ACC112 (cell line): ENCODE measurements at regions not wholly inside any gene's neighbourhood (a gene's known extent, or its start where the extent isn't known, plus 50 kb on each side); places are given as distances from the start of the nearest gene placed in this dataset.

ENCODE experiments used
- H2AFZ ChIP-seq: fragments of 200-600 bp; sonication (generic); one replicate; pipeline ENCODE4 v1.6.0; 2017; ENCODE audit warnings: antibody characterized with exemption, low read length; ENCODE audit not compliant: unreplicated experiment
- H3K27ac ChIP-seq: fragments of 200-600 bp; sonication (generic); 2 replicates; pipeline ENCODE4 v1.5.1; 2014; ENCODE audit warnings: low read depth, mild to moderate bottlenecking, antibody characterized with exemption, low read length, moderate library complexity
- H3K27me3 ChIP-seq: fragments of 200-600 bp; sonication (generic); 2 replicates; pipeline ENCODE4 v1.6.1; 2014; ENCODE audit warnings: mild to moderate bottlenecking, antibody characterized with exemption, low read length, moderate library complexity, mixed read lengths; ENCODE audit not compliant: insufficient read depth
- H3K36me3 ChIP-seq: fragments of 200-600 bp; sonication (generic); 2 replicates; pipeline ENCODE4 v1.6.1; 2016; ENCODE audit warnings: mild to moderate bottlenecking, antibody characterized with exemption, low read length, moderate library complexity, mixed read lengths; ENCODE audit not compliant: insufficient read depth
- H3K4me1 ChIP-seq: fragments of 200-600 bp; sonication (generic); one replicate; pipeline ENCODE4 v1.6.1; 2016; ENCODE audit warnings: low read length, mixed read lengths; ENCODE audit not compliant: insufficient read depth, unreplicated experiment, control insufficient read depth
- H3K4me3 ChIP-seq: fragments of 200-600 bp; sonication (generic); 2 replicates; pipeline ENCODE4 v1.5.1; 2014; ENCODE audit warnings: mild to moderate bottlenecking, low read depth, low read length
- H3K79me2 ChIP-seq: fragments of 200-600 bp; sonication (generic); one replicate; pipeline ENCODE4 v1.6.0; 2016; ENCODE audit warnings: low read length; ENCODE audit not compliant: control insufficient read depth, unreplicated experiment, insufficient read depth

DNA sequence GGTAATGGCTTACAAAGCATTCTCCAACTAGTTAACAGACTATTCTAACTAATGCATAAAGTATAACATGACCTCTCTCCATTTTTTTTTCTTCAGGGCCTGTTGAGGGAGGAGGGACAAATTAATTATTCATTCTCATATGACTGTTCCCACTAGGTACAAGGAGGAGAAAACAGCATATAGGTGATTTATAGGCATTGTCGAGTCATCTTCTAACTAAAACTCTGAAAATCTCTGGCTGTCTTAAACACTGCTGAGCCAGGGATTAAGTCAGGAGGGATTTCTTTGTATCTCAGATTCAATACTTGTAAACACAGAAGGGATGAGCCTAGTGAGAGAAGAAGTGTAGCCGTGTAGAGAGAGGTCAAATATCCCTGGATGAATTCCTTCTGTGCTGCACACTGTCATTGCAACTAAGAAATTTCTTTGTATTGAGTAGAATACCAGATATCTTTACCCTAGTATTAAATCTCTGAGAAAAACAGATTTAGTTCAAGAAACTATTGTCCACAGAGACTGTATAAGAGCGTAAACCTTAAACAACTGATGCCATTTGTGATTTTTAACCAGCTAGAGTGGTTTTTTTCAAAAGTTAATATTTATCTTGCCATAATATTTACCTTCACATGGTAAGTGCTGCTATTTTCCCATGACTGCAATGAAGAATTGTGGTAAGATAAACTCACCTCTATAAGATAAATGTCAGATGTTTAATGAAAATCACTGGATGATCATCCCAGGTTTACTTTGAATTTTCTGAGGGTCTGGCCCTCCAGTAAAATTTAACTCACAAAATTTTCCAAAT lies 465.3 kb downstream of the RWDD3 start:
- Histone ChIP-seq H3K4me1 (no peaks in the 10 kb centered on the region), H3K27ac (no peak overlapping the region), H3K4me3 (no peak overlapping the region), H2AFZ (no peak overlapping the region), H3K79me2 (no peaks in the 10 kb centered on the region), H3K36me3 (no peaks in the 10 kb centered on the region), H3K27me3 (no peaks in the 10 kb centered on the region)

DNA sequence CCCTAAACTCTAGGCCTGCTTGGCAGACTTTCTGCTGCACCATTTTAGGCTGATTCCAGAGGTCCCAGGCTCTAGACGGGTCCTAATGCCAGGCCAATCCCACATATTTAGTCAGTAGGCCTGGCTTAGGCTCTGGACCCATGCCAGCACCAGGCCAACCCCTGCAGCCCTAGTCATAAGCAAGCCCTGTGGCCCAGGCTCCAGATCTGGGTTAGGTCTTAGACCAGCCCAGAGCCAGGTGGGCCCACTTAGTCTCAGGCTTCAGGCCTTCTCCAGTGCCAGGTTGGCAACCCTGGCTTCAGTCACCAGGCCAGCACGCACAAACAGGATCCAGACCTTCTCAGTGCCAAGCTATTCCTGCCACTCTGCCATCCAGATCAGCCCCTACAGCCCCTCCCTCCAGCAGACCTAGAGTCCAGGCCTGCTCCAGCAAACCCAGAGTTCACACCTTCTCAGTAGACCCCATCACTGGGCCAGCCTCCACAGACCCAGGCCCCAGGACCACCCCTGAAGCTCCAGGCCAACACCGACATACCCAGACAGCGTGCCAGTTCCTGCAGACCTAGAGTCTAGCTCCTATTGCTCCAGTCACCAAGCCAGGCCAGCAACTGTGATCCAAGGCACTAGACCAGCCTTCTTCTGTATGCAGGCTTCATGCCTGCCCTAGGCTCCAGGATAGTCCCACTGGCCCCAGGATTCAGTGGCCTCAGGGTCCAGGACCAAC lies 467.6 kb downstream of the RWDD3 start:
- Histone ChIP-seq H3K79me2 (no peaks in the 10 kb centered on the region), H2AFZ (no peak overlapping the region), H3K4me3 (no peak overlapping the region), H3K36me3 (no peaks in the 10 kb centered on the region), H3K27ac (no peak overlapping the region), H3K4me1 (no peaks in the 10 kb centered on the region), H3K27me3 (no peaks in the 10 kb centered on the region)

DNA sequence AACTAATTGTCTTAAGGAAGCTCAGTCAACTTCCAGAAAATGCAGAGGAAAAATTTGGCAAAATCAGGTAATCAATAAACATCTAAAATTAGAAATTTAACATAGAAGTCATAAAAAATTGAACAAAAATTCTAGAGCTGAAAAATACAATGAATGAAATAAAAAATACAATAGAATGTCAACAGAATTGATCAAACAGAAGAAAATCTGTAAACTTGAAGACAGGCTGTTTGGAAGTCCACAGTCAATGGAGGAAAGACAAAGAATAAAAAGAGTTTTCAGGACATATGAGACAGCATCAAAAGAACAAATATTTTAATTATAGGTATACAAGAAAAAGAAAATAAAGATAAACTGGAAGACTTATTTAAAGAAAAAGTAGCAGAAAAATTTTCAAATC lies 469.0 kb downstream of the RWDD3 start:
- Histone ChIP-seq H3K27ac (no peak overlapping the region), H3K27me3 (no peaks in the 10 kb centered on the region), H3K4me1 (no peaks in the 10 kb centered on the region), H3K79me2 (no peaks in the 10 kb centered on the region), H3K4me3 (no peak overlapping the region), H2AFZ (no peak overlapping the region), H3K36me3 (no peaks in the 10 kb centered on the region)

DNA sequence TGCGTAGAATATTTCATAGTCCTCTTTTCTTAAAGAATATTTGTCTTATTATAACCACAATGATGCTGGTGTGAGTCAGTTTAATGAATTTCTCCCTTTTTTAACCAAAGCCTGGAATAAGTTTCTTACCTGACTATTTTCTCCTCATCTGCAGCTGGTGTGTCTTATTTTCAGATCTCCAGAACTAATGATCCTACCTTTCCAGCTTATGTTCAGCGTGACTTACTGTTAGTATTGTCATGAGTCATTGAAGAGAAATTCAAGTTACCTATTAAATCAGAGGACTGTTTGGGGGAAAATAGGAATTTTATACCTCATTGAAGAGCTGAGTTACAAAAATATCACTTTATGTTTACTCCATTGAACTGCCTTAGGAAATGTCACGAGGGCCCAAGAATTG lies 482.1 kb downstream of the RWDD3 start:
- Histone ChIP-seq H3K79me2 (no peaks in the 10 kb centered on the region), H3K36me3 (no peaks in the 10 kb centered on the region), H3K27ac (no peak overlapping the region), H3K4me3 (no peak overlapping the region), H3K27me3 (no peaks in the 10 kb centered on the region), H2AFZ (no peak overlapping the region), H3K4me1 (no peaks in the 10 kb centered on the region)

DNA sequence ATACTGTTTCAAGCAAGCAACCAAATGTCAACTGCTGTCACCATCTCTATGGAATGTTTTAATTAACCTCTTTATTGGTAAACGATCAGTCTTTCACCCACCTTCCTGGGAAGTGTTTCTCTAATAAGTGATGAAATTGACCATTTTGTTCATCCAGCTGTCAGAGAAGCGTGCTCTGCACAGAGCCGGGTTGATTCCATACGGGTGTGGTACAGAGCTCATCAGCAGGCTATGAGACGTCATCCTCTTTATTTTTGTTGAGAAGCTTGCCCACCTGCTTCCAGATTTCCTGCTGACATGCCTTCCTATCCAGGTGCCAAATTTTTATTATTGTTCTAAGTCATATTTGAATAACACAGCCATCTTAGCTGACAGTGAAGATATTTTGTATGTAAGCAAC lies 482.5 kb downstream of the RWDD3 start:
- Histone ChIP-seq H3K4me1 (no peaks in the 10 kb centered on the region), H3K36me3 (no peaks in the 10 kb centered on the region), H3K27me3 (no peaks in the 10 kb centered on the region), H3K27ac (no peak overlapping the region), H2AFZ (no peak overlapping the region), H3K4me3 (no peak overlapping the region), H3K79me2 (no peaks in the 10 kb centered on the region)

DNA sequence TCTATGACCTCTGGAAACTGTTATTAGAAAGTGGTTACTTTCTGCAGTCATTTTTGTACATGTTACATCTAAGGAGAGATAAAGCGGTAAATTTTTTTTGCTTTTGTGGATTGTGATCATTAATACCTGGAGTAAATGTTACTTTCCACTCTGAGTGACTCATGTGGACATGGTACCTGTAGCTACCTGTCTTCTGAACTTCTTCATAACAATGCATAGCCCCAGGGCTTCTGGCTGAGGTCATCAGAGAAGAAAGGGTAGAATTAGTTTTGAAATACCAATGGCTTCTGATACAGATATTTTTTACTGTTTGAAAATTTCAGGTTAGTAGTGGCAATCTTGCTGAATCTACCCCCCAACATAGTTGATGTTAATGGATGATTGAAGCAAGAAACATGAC lies 489.3 kb downstream of the RWDD3 start:
- Histone ChIP-seq H3K4me1 (no peaks in the 10 kb centered on the region), H3K4me3 (no peak overlapping the region), H2AFZ (no peak overlapping the region), H3K36me3 (no peaks in the 10 kb centered on the region), H3K27me3 (no peaks in the 10 kb centered on the region), H3K27ac (no peak overlapping the region), H3K79me2 (no peaks in the 10 kb centered on the region)

DNA sequence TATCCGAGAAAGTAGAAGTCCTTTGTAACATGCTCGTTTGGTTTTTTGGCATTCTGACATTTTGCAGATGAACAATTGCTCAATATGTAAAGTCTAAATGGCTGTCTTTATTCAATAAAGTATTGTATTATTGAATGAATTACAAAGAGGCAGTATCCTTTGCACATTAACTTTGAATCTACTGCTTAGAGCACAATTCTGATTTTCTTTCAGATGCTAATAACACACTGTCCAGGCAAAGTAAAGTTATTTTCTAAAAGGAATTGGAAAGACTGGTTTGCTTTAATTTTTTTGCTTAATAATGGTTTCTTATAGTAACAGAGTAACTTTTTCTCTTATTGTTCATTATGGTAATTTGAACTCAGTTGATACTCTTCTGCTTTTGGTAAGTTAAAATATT lies 494.8 kb downstream of the RWDD3 start:
- H3K4me1 ChIP-seq = no peaks in the 10 kb centered on the region
- no peak overlapping the region for H3K4me3 ChIP-seq
- no peak overlapping the region for H2AFZ ChIP-seq
- H3K27me3 ChIP-seq = no peaks in the 10 kb centered on the region
- H3K27ac ChIP-seq = no peak overlapping the region
- H3K36me3 ChIP-seq = no peaks in the 10 kb centered on the region
- no peaks in the 10 kb centered on the region for H3K79me2 ChIP-seq

DNA sequence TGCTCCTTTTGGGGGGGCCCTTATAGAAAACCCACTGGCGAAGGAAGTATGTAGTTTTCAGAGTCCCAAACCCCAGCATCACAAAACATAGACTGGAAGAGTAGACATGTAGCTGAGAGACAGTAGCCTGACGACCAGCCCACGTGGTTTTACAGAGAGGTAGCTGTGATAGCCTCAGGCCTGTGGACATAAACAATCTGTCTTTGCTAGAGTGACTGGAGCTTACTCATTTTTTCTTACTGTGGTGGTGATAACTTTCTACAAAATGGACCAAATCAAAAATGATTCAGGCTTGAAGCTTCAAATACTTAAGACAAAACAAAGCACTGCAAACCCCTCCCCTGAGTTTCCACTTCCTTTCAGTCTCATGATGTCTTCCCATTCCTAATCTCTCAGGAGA lies 497.0 kb downstream of the RWDD3 start:
- no peaks in the 10 kb centered on the region for H3K36me3 ChIP-seq
- no peak overlapping the region for H2AFZ ChIP-seq
- H3K4me1 ChIP-seq = no peaks in the 10 kb centered on the region
- no peaks in the 10 kb centered on the region for H3K27me3 ChIP-seq
- H3K4me3 ChIP-seq = no peak overlapping the region
- no peaks in the 10 kb centered on the region for H3K79me2 ChIP-seq
- H3K27ac ChIP-seq = no peak overlapping the region

DNA sequence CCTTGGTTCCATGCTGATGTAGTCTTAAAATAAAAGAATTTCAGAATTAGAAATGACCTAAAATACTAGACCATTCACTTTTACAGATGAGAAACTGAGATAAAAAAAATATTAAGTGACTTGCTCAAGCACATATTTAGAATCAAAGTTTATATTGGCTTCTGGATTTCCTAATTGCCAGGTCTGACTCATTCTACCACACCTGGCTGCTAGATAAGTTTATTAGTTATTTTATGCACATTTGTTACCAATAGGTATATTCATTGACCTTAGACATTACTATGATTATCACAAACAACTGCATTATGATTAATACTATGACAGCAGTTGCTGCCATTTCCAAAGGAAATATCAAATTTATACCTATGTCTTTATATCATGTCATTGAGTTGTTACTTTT lies 497.5 kb downstream of the RWDD3 start:
- H3K36me3 ChIP-seq = no peaks in the 10 kb centered on the region
- no peaks in the 10 kb centered on the region for H3K79me2 ChIP-seq
- H3K27me3 ChIP-seq = no peaks in the 10 kb centered on the region
- H3K4me3 ChIP-seq = no peak overlapping the region
- no peaks in the 10 kb centered on the region for H3K4me1 ChIP-seq
- no peak overlapping the region for H3K27ac ChIP-seq
- H2AFZ ChIP-seq = no peak overlapping the region

DNA sequence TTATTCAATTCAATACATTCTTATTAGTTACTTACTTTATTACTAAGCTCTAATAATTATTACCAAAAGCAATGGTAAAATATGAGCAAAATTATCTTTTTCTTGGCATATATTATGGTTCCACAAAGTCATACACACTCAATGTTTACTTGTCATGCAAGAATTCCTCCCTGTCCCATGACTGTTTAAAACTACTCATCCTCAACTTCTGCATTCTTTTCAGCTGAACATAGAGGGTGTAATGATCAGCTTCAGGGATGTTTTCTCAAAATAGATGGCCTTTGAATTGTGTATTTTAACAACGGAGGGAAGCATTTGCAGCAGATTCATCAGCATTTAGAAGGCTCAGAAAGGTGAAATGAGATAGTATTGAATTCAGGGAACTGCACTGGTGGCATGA lies 499.0 kb downstream of the RWDD3 start:
- no peak overlapping the region for H3K27ac ChIP-seq
- H3K4me1 ChIP-seq = no peaks in the 10 kb centered on the region
- no peak overlapping the region for H2AFZ ChIP-seq
- no peak overlapping the region for H3K4me3 ChIP-seq
- no peaks in the 10 kb centered on the region for H3K36me3 ChIP-seq
- H3K27me3 ChIP-seq = no peaks in the 10 kb centered on the region
- H3K79me2 ChIP-seq = no peaks in the 10 kb centered on the region

DNA sequence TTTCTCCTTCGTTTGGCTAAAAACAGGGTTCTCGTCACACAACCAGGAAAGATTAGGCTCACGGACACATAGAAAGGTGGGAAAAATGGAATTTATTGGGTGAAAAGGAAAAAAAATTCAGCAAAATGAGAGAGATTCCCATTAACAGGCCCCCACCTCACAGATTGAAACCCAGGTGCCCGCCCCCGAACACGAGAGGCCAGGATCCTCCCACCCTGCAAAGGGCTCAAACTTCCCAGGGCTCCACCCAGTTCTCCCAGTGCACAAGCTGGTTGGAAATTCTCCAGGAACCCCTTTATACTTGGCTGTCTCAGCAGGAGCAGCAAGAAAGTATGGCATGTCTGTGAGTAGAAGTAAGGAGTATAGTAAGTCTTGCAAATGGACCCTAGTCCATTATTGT lies 499.7 kb downstream of the RWDD3 start:
- no peaks in the 10 kb centered on the region for H3K27me3 ChIP-seq
- H3K79me2 ChIP-seq = no peaks in the 10 kb centered on the region
- no peaks in the 10 kb centered on the region for H3K36me3 ChIP-seq
- no peak overlapping the region for H3K27ac ChIP-seq
- no peak overlapping the region for H2AFZ ChIP-seq
- H3K4me1 ChIP-seq = no peaks in the 10 kb centered on the region
- H3K4me3 ChIP-seq = no peak overlapping the region
